ENCODE measurements at regions not wholly inside any gene's neighbourhood (a gene's known extent, or its start where the extent isn't known, plus 50 kb on each side); places are given as distances from the start of the nearest gene placed in this dataset.

DNA sequence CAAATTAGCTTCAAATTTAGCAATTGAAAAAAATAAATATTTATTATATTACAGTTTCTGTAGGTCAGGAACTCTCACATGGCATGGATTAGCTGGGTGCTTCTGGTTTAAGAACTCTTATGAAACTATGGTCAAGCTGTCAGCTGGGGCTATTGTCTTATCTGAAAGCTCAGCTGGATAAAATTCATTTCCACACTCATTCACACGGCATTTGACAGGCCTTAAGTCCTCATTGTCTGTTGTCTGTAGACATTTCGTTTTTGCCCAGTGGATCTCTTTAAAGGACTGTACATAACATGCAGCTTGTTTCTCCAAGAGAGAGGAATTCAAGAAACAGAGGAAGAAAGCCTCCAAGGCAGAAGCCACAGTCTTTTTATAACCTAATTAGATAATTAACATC is 1556.8 kb upstream of the SLC39A10 start:
- Histone ChIP-seq H3K4me3 (ENCODE audit: low read depth, low read length, poor library complexity, severe bottlenecking) (no peak overlapping the region), H3K9me3 (ENCODE audit: low read depth, low read length, poor library complexity, severe bottlenecking) (no peaks in the 10 kb centered on the region), H3K4me1 (ENCODE audit: insufficient read depth, low read length, poor library complexity, severe bottlenecking) (no peaks in the 10 kb centered on the region), H3K36me3 (ENCODE audit: insufficient read depth, low read length, poor library complexity, severe bottlenecking) (no peaks in the 10 kb centered on the region), H3K27ac (ENCODE audit: low read depth, low read length, poor library complexity, severe bottlenecking) (no peak overlapping the region), H3K27me3 (replicated peaks; ENCODE audit: insufficient read depth, low read depth, low read length, poor library complexity) (no peaks in the 10 kb centered on the region)
- intact Hi-C loops (cut with micrococcal nuclease; ENCODE audit: unreplicated experiment) = no loop called here
- POLR2A ChIA-PET (ENCODE audit: low non-redundant PET) = no interaction called here
- CTCF ChIA-PET = no interaction called here
- BruUV-seq (replicated peaks) = no TSS peak
- TF ChIP-seq EZH2 (IDR thresholded peaks at IDR 0.05; ENCODE audit: borderline replicate concordance, low read depth, low read length, poor library complexity, severe bottlenecking) = no peak
- TF ChIP-seq, protein P1, sequence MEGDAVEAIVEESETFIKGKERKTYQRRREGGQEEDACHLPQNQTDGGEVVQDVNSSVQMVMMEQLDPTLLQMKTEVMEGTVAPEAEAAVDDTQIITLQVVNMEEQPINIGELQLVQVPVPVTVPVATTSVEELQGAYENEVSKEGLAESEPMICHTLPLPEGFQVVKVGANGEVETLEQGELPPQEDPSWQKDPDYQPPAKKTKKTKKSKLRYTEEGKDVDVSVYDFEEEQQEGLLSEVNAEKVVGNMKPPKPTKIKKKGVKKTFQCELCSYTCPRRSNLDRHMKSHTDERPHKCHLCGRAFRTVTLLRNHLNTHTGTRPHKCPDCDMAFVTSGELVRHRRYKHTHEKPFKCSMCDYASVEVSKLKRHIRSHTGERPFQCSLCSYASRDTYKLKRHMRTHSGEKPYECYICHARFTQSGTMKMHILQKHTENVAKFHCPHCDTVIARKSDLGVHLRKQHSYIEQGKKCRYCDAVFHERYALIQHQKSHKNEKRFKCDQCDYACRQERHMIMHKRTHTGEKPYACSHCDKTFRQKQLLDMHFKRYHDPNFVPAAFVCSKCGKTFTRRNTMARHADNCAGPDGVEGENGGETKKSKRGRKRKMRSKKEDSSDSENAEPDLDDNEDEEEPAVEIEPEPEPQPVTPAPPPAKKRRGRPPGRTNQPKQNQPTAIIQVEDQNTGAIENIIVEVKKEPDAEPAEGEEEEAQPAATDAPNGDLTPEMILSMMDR (conservative IDR thresholded peaks at IDR 0.05; ENCODE audit: low read depth, low read length) = no peak
- no peak for DNase-seq (ENCODE audit: low spot score)

DNA sequence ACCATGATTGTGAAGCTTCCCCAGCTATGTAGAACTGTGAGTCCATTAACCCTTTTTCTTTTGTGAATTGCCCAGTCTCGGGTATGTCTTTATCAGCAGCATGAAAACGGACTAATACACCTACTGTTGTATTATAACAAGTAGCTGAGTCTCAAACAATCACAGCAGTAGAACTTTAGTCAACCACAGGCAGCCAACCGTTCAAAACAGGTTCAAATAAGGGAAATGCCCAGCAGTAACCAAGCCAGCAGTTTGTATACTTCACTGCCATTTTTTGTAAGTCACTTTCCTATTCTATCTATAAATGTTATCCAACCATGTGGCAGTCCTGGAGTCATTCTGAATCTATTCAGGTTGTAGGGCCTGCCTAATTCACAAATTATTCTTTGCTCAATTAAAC is 1560.6 kb upstream of the SLC39A10 start:
- no peak for TF ChIP-seq EZH2 (IDR thresholded peaks at IDR 0.05; ENCODE audit: borderline replicate concordance, low read depth, low read length, poor library complexity, severe bottlenecking)
- TF ChIP-seq, protein P1 (conservative IDR thresholded peaks at IDR 0.05; ENCODE audit: low read depth, low read length) = no peak
- ChIA-PET CTCF (no interaction called here), POLR2A (ENCODE audit: low non-redundant PET) (no interaction called here)
- Histone ChIP-seq H3K9me3 (ENCODE audit: low read depth, low read length, poor library complexity, severe bottlenecking) (no peaks in the 10 kb centered on the region), H3K27ac (ENCODE audit: low read depth, low read length, poor library complexity, severe bottlenecking) (no peak overlapping the region), H3K27me3 (replicated peaks; ENCODE audit: insufficient read depth, low read depth, low read length, poor library complexity) (no peaks in the 10 kb centered on the region), H3K36me3 (ENCODE audit: insufficient read depth, low read length, poor library complexity, severe bottlenecking) (no peaks in the 10 kb centered on the region), H3K4me1 (ENCODE audit: insufficient read depth, low read length, poor library complexity, severe bottlenecking) (no peaks in the 10 kb centered on the region), H3K4me3 (ENCODE audit: low read depth, low read length, poor library complexity, severe bottlenecking) (no peak overlapping the region)
- intact Hi-C loops (cut with micrococcal nuclease; ENCODE audit: unreplicated experiment) = no loop called here
- no peak for DNase-seq (ENCODE audit: low spot score)
- no TSS peak for BruUV-seq (replicated peaks)

GRCh38 chr2:194095359-194095758 is 1561.7 kb upstream of the SLC39A10 start:
- DNase-seq (ENCODE audit: low spot score) = no peak
- ChIA-PET CTCF (no interaction called here), POLR2A (ENCODE audit: low non-redundant PET) (no interaction called here)
- no peaks in the 10 kb centered on the region for H3K9me3 ChIP-seq (ENCODE audit: low read depth, low read length, poor library complexity, severe bottlenecking)
- no peaks in the 10 kb centered on the region for H3K36me3 ChIP-seq (ENCODE audit: insufficient read depth, low read length, poor library complexity, severe bottlenecking)
- no TSS peak for BruUV-seq (replicated peaks)
- no peak overlapping the region for H3K27ac ChIP-seq (ENCODE audit: low read depth, low read length, poor library complexity, severe bottlenecking)
- H3K27me3 ChIP-seq (replicated peaks; ENCODE audit: insufficient read depth, low read depth, low read length, poor library complexity) = no peaks in the 10 kb centered on the region
- no peak for TF ChIP-seq EZH2 (IDR thresholded peaks at IDR 0.05; ENCODE audit: borderline replicate concordance, low read depth, low read length, poor library complexity, severe bottlenecking)
- TF ChIP-seq, protein P1 (conservative IDR thresholded peaks at IDR 0.05; ENCODE audit: low read depth, low read length) = no peak
- H3K4me3 ChIP-seq (ENCODE audit: low read depth, low read length, poor library complexity, severe bottlenecking) = no peak overlapping the region
- intact Hi-C loops (cut with micrococcal nuclease; ENCODE audit: unreplicated experiment) = no loop called here
- no peaks in the 10 kb centered on the region for H3K4me1 ChIP-seq (ENCODE audit: insufficient read depth, low read length, poor library complexity, severe bottlenecking)
